Medulla oblongata (tissue), 1 donor: ENCODE measurements at regions not wholly inside any gene's neighbourhood (a gene's known extent, or its start where the extent isn't known, plus 50 kb on each side); places are given as distances from the start of the nearest gene placed in this dataset.
"Not testable (repeated sequence)": the region's sequence is repeated elsewhere in the genome, so short reads cannot be mapped to it uniquely, and the experiment has no call there.

Experiments used
- DNase-seq: peaks from one replicate; pipeline ENCODE4 v3.0.0-alpha.2; 2015; ENCODE audit errors: extremely low spot score

DNA sequence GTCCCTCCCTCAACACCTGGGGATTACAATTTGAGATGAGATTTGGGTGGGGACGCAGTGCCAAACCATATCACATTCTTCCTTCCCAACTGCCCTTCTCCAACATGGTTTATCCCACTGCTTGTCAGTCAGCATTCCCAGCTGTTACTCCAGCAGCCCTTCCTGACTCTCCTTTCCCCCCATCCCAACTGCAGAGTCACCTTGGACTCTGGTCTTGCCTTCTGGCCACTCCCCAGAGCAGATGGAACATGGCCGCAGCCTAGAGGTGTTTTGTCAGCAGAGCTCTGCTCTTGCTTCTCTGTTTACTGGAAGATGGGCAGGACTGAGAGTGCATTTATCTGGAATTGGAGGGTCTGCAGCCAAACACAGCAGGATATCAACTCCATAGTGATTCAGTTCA lies 51.2 kb upstream of the MEX3C start:
- no peak for DNase-seq

DNA sequence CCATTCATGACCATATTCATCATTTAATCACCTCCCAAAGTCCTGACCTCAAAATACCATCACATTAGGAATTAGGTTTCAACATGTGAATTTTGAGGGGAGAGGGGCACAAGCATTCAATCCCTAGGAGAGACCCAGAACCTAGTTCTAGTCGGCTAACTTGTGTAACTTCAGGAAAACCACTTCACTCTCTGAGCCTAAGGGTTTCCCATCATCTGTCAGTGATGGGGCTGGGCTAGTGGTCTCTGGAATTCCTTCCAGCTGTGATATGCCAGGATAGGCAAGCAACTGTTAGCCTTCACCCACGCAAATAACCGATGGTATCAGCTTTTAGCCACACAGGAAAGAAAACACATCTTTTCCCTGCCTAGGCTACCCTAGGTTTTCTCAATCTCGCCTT lies 52.5 kb upstream of the MEX3C start:
- DNase-seq, result no peak

DNA sequence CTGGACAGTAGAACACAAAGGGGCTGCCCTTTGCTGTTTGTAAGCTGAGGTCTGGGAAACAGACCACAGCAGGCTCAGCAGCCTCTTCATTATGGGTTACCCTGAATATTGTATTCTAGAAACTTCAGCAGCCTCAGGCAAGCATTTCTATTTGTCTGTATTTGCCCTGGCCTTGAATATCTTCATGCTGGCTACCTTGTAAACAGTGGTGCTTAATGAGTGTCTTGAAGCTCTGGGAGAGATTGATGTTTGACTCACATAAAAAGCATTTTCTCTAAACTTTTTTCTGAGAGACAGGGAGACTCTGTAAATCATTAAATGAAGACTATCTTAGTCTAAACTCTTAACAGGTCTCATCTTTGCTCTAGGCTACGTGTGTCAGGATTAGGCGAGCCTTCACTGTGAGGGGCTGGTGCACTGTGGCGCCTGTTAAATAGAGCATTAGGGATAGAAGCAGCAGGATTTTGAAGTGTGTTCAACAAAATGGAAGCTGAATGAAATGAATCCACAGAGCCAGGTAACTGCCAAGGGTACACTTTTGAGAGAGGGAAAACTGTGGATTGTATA lies 53.1 kb upstream of the MEX3C start:
- no peak for DNase-seq

DNA sequence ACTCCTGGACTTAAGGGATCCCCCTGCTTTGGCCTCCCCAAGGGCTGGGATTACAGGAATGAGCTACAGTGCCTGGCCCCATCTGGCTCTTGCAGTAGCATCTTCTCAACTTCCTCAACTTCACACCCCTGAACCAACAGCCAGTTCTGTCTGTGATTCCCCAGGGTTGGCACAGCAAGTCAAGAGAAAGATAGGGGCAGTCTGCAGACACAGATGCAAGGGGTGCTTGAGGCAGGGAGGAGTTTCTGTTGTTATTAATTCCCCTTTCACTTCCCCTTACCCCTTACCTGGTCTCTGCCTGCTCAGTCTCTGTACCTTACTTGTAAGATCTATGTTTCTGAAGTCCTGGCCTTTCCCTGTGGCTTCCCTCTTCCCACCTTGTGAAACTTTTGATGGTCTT lies 54.1 kb upstream of the MEX3C start:
- no peak for DNase-seq

DNA sequence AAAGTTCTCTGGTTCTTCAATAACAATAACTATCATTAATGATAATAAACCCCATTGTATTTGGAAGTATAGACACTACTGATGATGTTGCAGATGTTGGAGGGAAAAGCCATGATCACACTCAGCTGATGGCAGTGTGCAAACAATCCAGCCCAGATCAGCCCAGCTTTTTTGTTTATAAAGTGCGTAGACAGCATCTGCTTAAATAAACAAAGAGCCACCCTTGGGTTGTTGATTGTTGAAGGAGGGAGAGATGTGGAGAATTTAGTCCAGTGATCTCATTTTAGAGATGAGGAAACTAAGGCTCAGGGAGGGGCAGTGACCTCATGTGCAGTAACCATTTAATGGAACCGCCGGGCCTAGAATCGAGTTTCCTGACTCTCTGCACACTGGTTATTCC lies 56.0 kb upstream of the MEX3C start:
- DNase-seq, result no peak

DNA sequence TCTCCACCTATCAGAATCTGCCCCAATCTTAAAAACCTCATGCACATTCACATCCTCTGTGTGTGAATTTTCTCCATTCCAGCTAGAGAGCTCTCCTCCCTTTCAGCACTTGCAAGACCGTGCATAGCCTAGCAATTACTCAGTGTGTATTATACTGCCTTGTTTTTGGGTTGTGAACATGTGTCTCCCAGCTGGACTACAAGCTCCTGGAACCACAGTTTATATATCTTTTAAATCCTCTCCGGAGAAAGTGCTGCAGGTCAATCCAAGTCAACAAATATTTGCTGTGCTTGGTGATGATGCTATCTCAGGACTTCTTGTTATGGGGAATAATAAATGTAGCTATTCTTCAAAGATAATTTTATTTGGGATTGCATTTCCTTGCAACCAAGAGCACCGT lies 58.2 kb upstream of the MEX3C start:
- DNase-seq, result no peak

DNA sequence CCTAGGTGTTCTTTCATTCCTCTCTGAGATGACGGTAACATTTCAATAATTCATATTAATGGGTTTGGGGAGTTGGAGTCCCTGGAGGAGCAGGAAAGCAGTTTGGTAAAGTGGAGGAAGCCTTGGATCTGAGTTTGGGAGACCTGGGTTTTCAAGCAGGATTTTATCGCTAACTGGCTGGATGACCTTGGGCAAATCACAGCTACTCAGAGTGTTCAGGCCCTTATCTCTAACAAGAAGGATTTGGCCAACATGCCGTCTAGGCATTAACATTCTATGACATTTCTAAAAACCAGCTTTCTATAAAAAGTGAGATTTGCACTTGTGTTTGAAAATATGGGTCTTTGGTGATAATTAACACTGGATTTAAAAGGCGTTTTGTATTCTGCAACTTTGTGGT lies 59.7 kb upstream of the MEX3C start:
- DNase-seq, result no peak

DNA sequence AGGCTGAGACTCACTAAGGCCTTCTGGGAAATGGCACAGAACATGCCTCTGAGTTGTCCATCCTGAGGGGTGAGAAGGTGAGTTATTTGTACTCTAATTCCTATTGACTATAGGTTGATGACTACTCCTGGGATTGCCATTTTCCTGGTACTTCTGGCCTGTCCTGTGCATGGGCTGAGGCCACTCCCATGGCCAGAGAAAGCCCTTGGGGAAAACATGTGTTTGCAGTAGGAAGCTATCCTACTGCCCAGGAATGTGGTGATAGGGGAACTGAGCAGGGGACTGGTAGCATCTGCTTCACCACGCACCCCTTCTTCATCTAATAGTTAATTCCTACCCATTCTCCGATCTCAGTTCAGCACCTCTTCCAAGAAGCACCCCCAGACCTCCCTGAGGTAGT lies 62.6 kb upstream of the MEX3C start:
- DNase-seq, result no peak

DNA sequence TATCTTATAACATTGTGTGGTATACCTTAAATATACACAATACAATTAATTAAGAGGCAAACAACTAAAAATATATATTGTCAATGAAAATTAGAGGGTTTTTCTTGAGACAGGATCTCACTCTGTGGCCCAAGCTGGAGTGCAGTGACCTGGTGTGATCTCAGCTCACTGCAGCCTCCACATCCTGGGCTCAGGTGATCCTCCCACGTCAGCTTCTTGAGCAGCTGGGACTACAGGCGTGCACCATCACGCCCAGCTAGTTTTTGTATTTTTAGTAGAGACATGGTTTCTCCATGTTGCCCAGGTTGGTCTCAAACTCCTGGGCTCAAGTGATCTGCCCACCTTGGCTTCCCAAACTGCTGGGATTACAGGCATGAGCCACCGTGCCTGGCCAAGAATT lies 68.6 kb upstream of the MEX3C start:
- not testable (repeated sequence) for DNase-seq

DNA sequence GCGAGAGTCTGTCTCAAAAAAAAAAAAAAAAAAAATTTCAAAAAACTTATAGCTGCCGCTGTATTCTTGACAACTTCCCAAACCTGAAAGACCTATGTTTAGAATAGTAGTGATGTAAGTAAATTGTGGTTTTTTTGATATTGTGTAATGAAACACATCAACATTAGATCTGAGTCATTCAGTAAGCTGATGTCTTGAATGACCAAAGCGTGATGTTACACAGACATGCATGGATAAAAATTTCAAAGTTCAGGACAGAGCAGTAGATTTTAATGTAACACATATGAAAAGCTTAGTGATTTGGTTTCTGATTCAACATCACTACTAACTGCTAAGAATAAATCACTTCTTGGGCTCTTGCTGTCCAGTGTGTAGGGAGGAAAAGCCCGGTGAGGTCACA lies 69.3 kb upstream of the MEX3C start:
- DNase-seq, result no peak

DNA sequence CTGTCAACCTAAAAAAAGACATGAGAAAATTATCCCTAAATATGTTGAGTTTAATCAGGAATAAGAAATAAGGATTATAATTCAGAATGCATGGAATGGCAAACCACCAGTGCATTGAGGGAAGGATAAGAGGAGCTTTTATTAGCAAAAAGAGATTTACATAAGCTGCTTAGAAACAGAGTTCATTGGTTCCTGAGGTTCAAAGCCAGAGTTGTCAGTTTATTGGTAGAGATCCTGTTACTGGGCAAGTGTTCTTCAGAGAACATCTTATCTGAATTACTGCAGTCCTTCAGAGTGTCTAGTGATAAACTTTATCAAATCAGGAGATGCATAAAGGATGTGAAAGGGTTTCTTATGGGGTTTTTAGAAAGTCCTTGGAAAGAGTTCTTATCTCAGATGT lies 76.0 kb upstream of the MEX3C start:
- DNase-seq, result no peak

DNA sequence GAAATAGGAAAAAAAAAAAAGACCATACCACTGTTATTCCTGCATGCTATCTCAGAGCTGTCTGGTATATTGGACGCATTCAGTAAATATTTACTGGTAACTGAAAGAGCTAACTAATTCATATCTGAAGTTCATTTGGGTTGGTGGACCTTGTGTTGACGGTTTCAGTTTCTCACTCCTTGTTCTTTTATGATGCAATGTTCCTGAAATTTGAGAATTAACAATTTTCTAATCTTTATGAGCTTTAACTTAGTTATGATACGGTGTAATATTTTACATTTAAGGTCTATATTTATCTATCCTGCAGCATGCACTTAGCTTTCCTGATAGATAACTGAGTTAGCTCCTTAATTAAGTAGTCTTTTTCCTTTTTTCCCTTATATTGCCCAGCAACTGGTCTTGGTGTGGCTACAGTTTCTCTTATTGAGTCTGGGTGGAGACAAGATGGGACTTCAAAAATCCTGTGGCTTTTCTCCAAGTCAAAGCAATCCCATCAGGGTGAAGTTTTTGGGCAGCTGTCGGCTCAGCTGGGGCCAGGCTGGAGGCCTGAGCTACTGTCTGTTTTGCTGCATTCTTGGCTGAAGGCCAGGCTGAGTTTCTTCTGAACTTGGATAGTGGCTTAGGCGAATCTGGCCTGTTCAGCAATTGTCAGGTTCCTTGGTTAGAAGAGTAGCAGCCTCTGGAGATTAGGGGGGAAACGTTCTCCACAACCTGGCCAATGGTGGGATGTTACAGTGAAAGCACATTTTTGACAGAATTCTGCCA lies 78.4 kb upstream of the MEX3C start:
- peak; percentile 17 for DNase-seq

DNA sequence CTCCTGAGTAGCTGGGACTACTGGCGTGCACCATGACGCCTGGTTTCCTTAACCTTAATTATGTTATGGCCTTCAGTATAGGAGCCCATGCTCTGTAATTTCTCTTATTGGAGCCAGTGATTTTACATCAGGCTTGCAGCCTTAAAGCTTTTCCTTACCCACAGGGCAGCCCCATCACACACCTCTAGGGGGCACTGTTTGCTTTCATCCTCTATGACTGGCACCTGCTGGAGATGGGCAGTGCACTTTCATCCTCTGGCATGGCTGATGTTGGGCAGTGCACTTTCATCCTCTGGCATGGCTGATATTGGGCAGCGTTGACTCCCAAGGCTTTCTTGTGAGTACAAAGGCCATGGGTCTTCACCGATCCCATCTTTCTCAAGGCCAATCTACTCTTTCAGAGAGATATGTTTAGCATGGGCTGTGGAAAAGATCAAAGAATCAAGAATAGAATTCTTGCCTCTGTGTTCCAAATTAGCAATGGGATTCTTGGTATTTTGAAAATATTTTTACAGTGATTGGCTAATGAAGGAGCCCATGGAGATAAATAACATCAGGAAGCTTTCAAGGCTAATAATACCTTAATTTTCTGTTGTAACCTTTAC lies 80.7 kb upstream of the MEX3C start:
- peak; percentile 72 for DNase-seq

DNA sequence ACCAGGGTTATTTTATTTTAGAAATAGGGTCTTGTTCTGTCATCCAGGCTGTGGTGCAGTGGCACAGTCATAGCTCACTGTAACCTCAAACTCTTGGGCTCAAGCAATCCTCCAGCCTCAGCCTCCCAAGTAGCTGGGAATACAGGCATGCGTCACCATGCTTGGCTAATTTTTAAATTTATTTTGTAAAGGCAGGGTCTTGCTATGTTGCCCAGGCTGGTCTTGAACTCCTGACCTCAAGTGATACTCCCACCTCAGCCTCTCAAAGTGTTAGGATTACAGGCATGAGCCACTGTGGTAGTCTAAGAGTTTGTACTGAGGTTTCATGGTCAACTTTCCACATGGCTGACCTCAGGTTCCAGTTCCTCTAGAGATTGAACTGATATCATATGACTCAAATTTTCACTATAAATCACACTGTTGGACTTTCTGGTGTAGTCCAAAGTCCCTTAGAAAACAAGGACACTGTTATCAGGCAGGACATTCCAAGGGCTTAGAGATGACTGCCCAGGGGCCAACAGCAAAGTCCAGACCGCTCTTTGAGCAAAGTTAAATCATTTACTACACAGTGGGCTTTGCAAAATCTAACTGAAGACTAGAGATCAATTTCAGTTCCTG lies 82.0 kb upstream of the MEX3C start:
- no peak for DNase-seq

DNA sequence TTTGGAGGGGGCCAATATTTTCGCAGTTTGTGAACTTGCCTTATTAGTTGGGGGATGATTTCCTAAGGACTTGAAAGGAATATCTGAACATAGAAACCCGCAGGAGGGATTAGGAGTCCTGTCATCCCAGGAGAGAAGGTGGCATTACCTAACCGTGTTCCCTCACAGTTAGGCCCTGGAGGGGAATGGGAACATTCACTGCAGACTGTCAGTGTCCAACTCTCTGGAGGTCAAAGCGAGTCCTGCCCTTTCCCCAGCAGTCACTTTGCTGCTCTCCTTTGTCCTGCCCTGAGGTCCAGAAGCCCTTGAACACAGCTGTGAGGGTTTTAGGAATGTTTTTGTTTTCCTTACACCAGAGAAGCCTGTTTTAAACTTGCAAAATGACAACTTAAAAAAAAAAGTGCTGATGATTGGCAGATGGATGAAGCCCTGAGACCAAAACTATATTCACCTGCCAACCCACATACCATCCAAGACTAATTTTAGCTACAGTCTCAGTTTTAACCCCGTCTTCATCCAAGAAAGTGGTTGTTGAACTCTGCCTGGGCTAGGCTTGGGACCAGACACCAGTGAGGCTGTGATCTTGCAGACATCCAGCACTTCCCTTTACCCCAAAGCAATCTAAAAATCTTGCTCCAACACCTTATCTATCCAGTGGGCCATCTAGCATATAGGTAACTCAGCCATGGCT lies 90.5 kb upstream of the MEX3C start:
- no peak for DNase-seq

DNA sequence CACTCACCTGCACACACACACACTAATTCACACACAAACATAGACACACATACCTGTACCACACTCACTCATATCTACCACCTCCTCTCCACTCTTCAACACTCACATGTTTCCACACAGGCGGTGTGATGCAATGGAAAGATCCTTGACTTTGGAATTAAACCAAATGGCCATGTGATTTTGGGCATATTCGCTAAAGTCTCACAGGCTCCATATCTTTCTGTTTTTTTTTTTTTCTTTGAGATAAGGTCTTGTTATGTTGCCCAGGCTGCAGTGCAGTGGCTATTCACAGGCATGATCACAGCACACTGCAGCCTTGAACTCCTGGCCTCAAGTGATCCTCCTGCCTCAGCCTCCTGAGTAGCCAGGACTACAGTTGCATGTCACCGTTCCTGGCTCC lies 91.1 kb upstream of the MEX3C start:
- no peak for DNase-seq

DNA sequence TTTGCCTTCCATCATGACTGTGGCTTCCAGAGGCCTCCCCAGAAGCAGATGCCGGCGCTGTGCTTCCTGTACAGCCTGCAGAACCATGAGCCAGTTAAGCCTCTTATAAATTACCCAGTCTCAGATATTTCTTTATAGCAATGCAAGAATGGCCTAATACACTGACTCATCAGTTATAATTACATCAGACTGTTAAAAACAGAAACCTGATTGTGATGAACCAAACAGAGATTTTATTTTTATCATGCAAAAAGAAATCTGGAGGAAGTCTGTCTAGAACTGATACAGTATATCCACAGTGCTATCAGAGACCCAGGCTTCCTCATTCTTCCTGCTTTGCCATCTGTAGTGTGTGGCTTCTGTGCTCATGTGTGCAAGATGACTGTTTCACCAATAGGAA lies 93.4 kb upstream of the MEX3C start:
- DNase-seq, result no peak

DNA sequence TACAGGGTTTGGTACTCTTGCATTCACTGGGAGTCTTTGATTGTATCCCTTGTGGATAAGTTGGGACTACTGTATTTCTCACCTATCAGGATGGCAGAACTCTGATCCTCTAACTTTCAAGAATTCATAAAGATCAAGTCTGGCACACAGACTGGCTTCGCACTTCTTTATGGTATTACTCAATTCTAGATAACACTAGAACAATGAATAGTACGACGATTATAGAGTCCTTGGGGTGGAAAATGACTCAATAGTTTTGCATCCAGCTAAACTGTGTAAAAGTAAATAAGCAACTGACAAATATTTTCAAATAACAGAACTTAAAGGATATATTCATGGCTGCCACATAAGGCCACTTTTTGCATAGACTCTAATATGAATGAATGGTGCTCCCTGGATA lies 103.4 kb upstream of the MEX3C start:
- DNase-seq, result no peak

DNA sequence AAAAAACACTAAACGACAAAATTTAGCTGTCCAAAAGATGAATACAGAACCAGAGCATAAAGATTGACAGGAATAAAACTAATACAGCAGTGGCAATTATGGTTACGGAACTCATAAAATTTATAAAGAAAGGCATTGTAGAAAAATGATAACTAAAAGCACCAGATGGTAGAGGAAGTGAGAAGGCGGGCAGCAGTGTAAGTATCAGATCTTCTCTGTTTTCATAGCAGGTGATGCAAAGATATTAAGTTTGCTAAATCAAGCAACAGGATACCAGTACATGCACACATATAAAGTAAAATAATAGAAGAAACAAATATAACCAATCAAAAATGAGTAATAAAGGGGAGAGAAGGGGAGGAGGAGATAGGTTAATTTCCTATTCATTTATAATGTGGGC lies 103.9 kb upstream of the MEX3C start:
- no peak for DNase-seq

DNA sequence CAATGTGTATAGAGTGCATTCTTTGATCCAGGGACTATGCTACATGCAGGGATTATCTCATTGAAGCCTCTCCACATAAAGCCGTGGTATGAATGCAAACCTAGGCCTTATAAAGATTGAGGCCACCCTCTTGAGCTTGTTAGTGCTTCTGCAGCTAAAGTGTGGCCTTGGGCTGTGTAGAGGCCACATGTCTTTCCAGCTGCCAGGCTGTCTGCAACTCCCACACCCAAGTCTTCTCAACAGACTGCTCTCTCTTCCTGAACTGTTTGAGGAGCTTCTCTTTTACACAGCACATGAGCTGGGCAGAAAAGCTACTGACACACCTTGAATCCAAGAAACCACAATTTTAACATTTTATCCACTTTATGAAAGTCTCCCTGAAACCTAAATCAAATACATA lies 119.2 kb upstream of the MEX3C start:
- no peak for DNase-seq

DNA sequence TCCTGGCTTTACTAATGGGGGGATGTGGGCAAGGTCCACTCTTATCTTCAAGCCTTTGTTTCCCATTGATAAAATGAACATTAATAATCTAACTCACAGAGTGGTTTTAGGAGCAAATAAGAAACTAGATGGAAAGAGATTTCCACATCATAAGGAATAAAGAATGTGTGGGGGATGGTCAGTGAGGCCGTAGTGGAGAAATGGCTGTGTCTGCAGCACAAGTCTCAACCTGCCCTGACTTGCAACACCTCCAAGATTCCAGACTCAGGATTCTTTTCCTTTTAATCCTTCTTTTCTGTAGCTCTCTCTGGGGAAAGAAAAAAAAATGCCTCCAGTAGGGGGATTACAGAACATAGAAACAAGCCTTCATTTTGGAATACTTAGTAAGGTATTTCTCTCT lies 124.2 kb upstream of the MEX3C start:
- DNase-seq, result no peak

DNA sequence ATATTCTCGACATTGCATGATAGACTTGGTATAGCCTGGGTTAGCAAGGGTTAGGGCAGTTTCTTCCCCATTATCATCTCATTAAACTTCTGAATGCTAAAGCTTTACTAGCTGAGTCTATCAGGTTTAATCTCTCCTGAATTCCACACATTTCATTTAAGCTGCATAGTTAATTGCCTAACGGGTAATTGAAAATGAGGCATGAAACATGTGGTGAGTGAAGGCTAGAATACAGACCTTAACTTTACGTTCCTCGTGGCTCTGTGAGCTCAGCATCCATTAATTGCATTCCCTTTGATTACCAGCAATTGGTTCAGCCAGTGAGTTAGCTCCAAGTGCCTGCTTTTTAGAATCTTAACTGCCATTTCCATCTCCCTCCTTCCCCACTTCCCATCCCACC lies 126.5 kb upstream of the MEX3C start:
- DNase-seq, result no peak

DNA sequence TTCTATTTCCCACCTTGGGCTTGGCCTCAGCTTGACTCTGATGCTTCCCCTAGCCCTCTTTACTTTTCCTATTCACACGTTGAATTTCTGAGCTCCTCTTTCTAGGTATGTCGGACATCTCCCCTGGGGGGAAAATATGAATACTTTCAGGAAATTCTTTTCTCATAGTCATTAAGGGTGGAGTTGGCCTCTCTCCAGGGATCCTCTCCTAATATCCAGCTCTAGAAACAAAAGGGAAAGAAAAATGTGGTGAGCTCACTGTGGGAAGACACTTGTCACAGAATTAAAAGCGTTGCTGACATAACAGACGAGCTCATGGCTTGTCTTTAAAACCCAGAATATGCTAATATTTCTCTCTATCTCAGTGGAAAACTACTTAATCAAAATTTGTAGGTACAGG lies 132.7 kb upstream of the MEX3C start:
- DNase-seq, result no peak
